CD4-positive, alpha-beta T cell (primary cell): ENCODE measurements at regions not wholly inside any gene's neighbourhood (a gene's known extent, or its start where the extent isn't known, plus 50 kb on each side); places are given as distances from the start of the nearest gene placed in this dataset.

Experiments
- ATAC-seq: fragments of 200-7000 bp; cut with Tn5 transposase; one replicate; pipeline ENCODE4 v1.10.0; 2022; ENCODE audit warnings: mild to moderate bottlenecking; ENCODE audit not compliant: poor library complexity
- CTCF ChIA-PET: fragments of 350-600 bp; sonication (Branson Sonifier 250); formaldehyde crosslinking; loops from one replicate; lab custom pipeline; 2021; ENCODE audit warnings: antibody characterized with exemption, inconsistent platforms; lab: Charles Lee
- POLR2A ChIA-PET: fragments of 350-600 bp; sonication (Branson Sonifier 250); formaldehyde crosslinking; loops from one replicate; lab custom pipeline; 2021; ENCODE audit warnings: antibody characterized with exemption, inconsistent platforms; lab: Charles Lee
- DNase-seq, 14 experiments: peaks; one replicate each; pipeline ENCODE4 v3.0.0-alpha.2; 2013 to 2020; ENCODE audit warnings: mixed read lengths in 2 of 14
- H3K27ac ChIP-seq, 2 donors: one replicate each; pipeline versions ENCODE4 v1.5.1 to v1.7.0; 2013; ENCODE audit warnings: low read length in 2 of 2, low read depth in 1 of 2, mild to moderate bottlenecking in 1 of 2
- H3K27me3 ChIP-seq, 2 experiments: 1 replicate in 1 of 2; 2 replicates in 1 of 2; pipeline versions ENCODE4 v1.6.1 to v1.7.0; 2013; ENCODE audit warnings: low read length in 2 of 2, control low read depth in 1 of 2, mild to moderate bottlenecking in 1 of 2, moderate library complexity in 1 of 2; ENCODE audit not compliant: insufficient read depth in 2 of 2, control insufficient read depth in 1 of 2
- H3K36me3 ChIP-seq: one replicate; pipeline ENCODE4 v1.6.1; 2013; ENCODE audit warnings: low read length, control low read depth; ENCODE audit not compliant: insufficient read depth
- H3K4me1 ChIP-seq: one replicate; pipeline ENCODE4 v1.6.1; 2013; ENCODE audit warnings: low read length, control low read depth; ENCODE audit not compliant: insufficient read depth
- H3K4me3 ChIP-seq: one replicate; pipeline ENCODE4 v1.5.1; 2013; ENCODE audit warnings: mild to moderate bottlenecking, low read length, moderate library complexity
- H3K9me3 ChIP-seq, 2 experiments: 1 replicate in 1 of 2; 2 replicates in 1 of 2; pipeline versions ENCODE4 v1.6.1 to v1.7.0; 2013; ENCODE audit warnings: low read length in 2 of 2, mild to moderate bottlenecking in 2 of 2, control low read depth in 1 of 2, moderate library complexity in 1 of 2; ENCODE audit not compliant: control insufficient read depth in 1 of 2, insufficient read depth in 1 of 2
- H3K27ac Mint-ChIP-seq: one replicate; pipeline ENCODE4 v1.8.0; 2020; ENCODE audit warnings: mixed read lengths
- H3K27me3 Mint-ChIP-seq: one replicate; pipeline ENCODE4 v1.8.0; 2021; ENCODE audit warnings: mixed read lengths
- H3K36me3 Mint-ChIP-seq: one replicate; pipeline ENCODE4 v1.8.0; 2021; ENCODE audit warnings: low read depth, mixed read lengths
- H3K4me1 Mint-ChIP-seq: one replicate; pipeline ENCODE4 v1.8.0; 2021; ENCODE audit warnings: low read depth, mixed read lengths
- H3K4me3 Mint-ChIP-seq: one replicate; pipeline ENCODE4 v1.8.0; 2020; ENCODE audit warnings: mild to moderate bottlenecking, mixed read lengths
- H3K9me3 Mint-ChIP-seq: one replicate; pipeline ENCODE4 v1.8.0; 2020; ENCODE audit warnings: mixed read lengths
- intact Hi-C, 2 experiments: fragments of 100-400 bp; cut with DNase I in 1 of 2; cut with micrococcal nuclease in 1 of 2; formaldehyde crosslinking; loops; one replicate each; pipeline versions ENCODE4 v1.15.1 to v1.9.0; 2023 to 2025; cut with DNase I, micrococcal nuclease
- TF ChIP-seq, protein P1 (sequence below): fragments of 200-600 bp; IDR thresholded peaks from one replicate; pipeline ENCODE4 v1.8.0; 2022; ENCODE audit warnings: antibody characterized with exemption, mild to moderate bottlenecking

DNA sequence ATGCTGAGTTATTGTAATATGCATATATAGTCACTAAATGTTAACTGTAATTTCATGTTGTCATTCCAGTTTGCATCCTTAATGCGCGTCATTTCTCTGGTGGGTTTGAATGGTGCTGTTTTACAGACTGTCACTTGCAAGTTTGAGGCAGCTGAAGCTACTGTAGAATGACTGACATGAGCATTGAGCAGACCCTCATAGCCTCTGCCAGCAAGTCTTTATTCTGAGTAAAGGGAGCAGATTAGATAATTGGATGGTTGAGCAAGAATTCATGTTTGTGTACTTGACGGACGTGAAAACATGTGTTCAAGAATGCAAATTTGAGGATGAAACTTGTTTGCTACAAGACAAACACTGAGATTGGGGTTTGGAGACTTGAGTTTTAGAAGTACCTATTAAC is 854.8 kb upstream of the KLHL29 start:
- intact Hi-C loops, result no loop called here
- Histone ChIP-seq H3K36me3 (no peaks in the 10 kb centered on the region), H3K4me3 (no peak overlapping the region), H3K27ac (no peak overlapping the region), H3K27me3 (no peaks in the 10 kb centered on the region), H3K4me1 (no peaks in the 10 kb centered on the region), H3K9me3 (peaks cover 0 to 3% of the 10 kb centered on the region in 2 experiments)
- Mint-ChIP-seq H3K27me3 (no peaks in the 10 kb centered on the region), H3K9me3 (peaks cover 17% of the 10 kb centered on the region), H3K36me3 (no peaks in the 10 kb centered on the region), H3K27ac (no peak overlapping the region), H3K4me1 (no peaks in the 10 kb centered on the region), H3K4me3 (no peak overlapping the region)
- ChIA-PET CTCF (no interaction called here), POLR2A (no interaction called here)
- no peak for DNase-seq
- ATAC-seq, result no peak
- TF ChIP-seq, protein P1, sequence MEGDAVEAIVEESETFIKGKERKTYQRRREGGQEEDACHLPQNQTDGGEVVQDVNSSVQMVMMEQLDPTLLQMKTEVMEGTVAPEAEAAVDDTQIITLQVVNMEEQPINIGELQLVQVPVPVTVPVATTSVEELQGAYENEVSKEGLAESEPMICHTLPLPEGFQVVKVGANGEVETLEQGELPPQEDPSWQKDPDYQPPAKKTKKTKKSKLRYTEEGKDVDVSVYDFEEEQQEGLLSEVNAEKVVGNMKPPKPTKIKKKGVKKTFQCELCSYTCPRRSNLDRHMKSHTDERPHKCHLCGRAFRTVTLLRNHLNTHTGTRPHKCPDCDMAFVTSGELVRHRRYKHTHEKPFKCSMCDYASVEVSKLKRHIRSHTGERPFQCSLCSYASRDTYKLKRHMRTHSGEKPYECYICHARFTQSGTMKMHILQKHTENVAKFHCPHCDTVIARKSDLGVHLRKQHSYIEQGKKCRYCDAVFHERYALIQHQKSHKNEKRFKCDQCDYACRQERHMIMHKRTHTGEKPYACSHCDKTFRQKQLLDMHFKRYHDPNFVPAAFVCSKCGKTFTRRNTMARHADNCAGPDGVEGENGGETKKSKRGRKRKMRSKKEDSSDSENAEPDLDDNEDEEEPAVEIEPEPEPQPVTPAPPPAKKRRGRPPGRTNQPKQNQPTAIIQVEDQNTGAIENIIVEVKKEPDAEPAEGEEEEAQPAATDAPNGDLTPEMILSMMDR, result no peak

GRCh38 chr2:22536133-22536532 is 848.8 kb upstream of the KLHL29 start:
- Histone ChIP-seq H3K4me1 (no peaks in the 10 kb centered on the region), H3K9me3 (peaks cover 0 to 3% of the 10 kb centered on the region in 2 experiments), H3K27me3 (no peaks in the 10 kb centered on the region), H3K27ac (no peak overlapping the region), H3K36me3 (no peaks in the 10 kb centered on the region), H3K4me3 (no peak overlapping the region)
- Mint-ChIP-seq H3K4me1 (no peaks in the 10 kb centered on the region), H3K36me3 (no peaks in the 10 kb centered on the region), H3K27me3 (no peaks in the 10 kb centered on the region), H3K9me3 (peaks cover 5% of the 10 kb centered on the region), H3K4me3 (no peak overlapping the region), H3K27ac (no peak overlapping the region)
- TF ChIP-seq, protein P1, result no peak
- DNase-seq, result no peak
- ChIA-PET POLR2A (no interaction called here), CTCF (no interaction called here)
- intact Hi-C loops, result no loop called here
- no peak for ATAC-seq

DNA sequence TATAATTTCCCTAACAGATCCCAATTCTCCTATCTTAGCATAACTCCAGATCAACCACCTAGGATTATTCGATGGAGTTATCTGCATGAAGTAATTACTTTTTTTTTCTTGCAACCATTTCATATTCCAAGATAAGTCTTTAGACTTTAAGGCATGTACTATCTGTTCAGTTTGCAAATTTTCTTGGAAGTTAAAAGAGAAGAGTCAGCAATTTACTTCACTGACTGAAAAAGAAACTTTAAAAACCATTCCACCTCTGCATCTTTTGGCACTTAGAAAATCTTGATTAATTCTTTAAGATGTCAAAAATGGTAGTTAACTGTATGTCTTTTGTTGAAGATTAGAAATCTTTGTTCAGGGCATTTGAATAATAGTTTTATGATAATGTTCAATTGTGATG is 830.5 kb upstream of the KLHL29 start:
- Histone ChIP-seq H3K4me3 (no peak overlapping the region), H3K27me3 (no peaks in the 10 kb centered on the region), H3K9me3 (no peaks in the 10 kb centered on the region), H3K27ac (no peak overlapping the region), H3K4me1 (no peaks in the 10 kb centered on the region), H3K36me3 (no peaks in the 10 kb centered on the region)
- ChIA-PET CTCF (no interaction called here), POLR2A (no interaction called here)
- intact Hi-C loops, result no loop called here
- H3K9me3 Mint-ChIP-seq, result peaks cover 5% of the 10 kb centered on the region
- no peak overlapping the region for H3K27ac Mint-ChIP-seq
- no peak for DNase-seq
- ATAC-seq, result no peak
- no peaks in the 10 kb centered on the region for H3K27me3 Mint-ChIP-seq
- H3K4me1 Mint-ChIP-seq, result no peaks in the 10 kb centered on the region
- H3K36me3 Mint-ChIP-seq, result no peaks in the 10 kb centered on the region
- no peak overlapping the region for H3K4me3 Mint-ChIP-seq
- TF ChIP-seq, protein P1, result no peak
